GM19395 (cell line): ENCODE measurements at regions not wholly inside any gene's neighbourhood (a gene's known extent, or its start where the extent isn't known, plus 50 kb on each side); places are given as distances from the start of the nearest gene placed in this dataset.
A peak's percentile ranks its signal among the peaks of the same experiment; 100 is the strongest.

ENCODE experiments used
- ATAC-seq: cut with Tn5 transposase; IDR thresholded peaks from one replicate; pipeline ENCODE4 v1.9.1; 2021; ENCODE audit warnings: mild to moderate bottlenecking, moderate library complexity; ENCODE audit not compliant: unreplicated experiment

GRCh38 chr12:67426067-67426466 is 156.9 kb downstream of the CAND1 start:
- no peak for ATAC-seq

- no peak for ATAC-seq
Measured at GRCh38 chr12:67427336-67427735, 158.2 kb downstream of the CAND1 start.

- no peak for ATAC-seq
Measured at GRCh38 chr12:67428431-67428830, 159.3 kb downstream of the CAND1 start.

- no peak for ATAC-seq
Measured at GRCh38 chr12:67430708-67431335, 161.7 kb downstream of the CAND1 start.

GRCh38 chr12:67431411-67432020 is 162.4 kb downstream of the CAND1 start:
- no peak for ATAC-seq

DNA sequence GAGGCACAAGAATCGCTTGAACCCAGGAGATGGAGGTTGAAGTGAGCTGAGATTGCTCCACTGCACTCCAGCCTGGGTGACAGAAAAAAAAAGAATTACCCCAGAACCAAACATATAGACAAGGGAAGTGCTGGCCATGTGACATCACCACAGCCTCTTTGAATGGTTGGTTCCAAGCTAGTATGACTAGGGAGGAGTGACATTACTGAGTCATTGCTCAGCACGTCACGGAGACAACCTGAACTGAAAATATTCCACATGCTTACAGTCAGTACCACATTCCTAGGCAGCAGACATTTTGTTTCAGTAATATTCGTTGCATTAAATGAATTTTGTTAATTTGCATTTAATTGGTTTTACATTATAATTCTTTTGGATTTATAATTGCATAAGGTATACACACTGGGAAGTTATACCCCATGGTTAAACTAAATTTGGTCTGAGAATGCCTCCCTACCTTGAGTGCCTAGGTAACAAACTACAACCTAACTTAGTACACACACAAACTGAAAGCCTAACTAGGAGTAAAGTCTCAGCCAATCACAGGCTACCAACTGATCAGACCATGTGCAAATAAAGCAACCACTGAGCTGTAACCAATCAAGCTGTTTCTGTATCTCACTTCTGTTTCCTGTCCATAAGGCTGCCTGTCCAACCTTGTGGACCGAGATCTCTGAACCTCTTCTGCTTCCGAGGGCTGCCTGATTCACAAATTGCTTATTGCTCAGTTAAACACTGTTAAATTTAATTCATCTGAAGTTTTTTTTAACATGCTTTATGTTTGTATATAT is 164.4 kb downstream of the CAND1 start:
- ATAC-seq: peak; percentile 90

DNA sequence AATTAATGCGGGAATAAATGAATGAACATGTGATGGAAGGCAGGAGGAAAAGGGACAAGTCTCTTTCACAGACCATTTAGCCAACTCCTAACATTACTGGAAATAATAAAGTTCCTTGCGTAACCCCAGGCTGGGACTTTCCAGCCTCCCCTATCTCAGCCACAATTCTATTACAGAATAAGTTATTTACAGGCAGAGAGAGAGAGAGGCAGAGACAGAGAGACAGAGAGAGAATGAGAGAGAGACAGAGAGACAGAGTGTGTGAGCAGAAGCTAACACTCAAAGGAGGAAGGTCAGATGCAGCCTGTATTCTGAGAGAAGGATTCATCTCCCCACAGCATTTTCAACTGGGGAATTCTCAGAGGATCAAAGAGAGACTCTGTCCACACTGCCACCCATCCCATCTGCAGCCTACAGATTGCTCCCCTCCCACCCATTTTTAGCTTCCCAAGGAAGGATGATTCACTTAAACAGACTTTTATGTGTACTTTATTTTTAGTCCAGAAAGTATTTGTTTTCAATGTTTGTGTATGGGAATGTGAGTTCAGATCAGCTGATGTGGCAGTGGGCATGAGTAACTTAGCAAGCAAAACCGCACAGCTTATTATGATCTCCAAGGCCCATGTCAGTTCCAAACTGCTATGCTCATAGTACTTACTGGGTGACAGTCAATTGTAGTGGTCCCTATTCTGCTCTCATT is 165.7 kb downstream of the CAND1 start:
- no peak for ATAC-seq

GRCh38 chr12:67436230-67436629 is 167.1 kb downstream of the CAND1 start:
- ATAC-seq: no peak

DNA sequence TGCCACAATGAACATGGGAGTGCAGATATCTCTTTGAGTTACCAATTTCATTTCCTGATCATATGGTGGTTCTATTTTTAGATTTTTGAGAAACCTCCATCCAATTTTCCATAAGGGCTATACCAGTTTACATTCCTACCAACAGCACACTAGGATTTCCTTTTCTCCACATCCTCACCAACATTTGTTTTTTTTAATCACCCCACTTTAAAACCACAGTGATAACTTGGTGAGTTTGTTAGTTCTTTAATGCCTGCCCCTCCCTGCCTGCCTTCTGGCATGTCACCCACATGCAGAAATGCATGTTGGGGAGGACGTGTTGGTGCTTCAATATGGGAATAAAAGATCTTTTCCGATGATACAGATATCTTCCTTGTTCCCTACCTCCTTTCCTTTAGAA is 167.9 kb downstream of the CAND1 start:
- no peak for ATAC-seq

DNA sequence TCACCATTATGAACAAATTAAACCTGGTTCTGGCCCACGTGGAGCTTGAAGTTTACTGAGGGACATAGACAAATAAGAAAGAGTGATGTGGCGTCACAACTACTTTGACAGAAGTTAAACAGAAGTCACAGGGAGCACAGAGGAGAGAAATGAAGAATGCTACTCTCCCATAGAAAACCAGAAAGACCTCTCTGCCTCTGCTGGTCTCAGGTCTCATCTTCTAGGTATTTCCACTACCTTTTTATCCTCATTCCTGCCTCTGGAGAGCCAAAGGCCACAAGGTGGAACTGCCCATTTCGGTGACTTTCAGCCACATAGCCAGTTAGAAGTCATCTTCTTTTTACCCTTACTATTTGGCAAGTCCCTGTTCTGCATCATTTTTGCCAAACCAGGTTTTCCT is 170.5 kb downstream of the CAND1 start:
- ATAC-seq: no peak

DNA sequence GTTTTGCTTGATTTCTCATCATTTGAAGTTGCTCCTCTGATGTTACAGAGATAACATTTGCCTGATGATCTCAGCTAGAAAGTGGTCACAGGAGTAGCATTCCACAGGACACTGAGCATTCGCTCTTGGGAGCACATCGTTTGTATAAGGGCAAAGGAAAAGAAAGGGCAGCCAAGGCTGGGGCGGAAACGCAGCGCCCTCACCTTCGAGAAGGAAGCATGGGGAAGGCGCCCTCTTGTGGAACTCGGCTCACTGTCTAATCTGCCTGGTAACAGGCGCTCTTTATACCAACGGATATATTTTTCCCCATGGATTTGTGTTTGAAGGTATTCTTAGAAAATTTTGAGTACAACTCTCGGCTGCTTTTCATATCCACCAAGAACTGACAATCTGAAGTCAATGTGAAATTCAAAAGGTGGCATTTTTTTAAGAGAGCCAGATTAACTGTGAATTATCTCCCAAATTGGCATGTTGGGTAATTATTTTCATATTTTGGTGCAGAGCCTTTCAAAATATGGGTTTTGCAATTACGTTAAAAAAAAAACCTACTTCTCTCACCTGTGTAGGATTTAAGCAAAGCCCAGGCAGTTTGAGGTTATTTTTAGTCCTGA is 172.7 kb downstream of the CAND1 start:
- peak; percentile 96 for ATAC-seq

DNA sequence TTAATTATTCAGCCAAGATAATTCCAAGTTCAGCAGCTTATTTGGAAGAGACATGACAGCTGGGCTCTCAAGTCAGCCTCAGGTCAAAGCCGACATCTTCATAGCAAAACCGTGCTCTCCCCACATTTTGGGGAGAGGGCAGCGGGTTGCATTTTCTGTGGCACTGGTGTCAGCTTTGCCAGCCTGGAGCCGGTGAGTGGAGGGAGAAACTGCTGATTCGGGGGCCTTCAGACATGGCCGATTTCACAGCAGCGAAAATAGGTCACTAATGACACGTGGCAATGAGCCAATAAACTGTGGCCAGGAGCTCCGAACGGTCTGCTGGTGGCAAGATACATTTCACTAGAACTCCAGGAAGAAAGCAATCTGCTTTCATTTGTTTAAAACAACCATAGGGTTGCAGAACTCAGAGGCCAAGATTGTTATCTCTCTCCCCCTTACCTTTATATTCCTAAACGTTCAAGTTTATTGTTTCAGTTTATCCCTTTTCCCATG is 173.2 kb downstream of the CAND1 start:
- ATAC-seq: no peak

DNA sequence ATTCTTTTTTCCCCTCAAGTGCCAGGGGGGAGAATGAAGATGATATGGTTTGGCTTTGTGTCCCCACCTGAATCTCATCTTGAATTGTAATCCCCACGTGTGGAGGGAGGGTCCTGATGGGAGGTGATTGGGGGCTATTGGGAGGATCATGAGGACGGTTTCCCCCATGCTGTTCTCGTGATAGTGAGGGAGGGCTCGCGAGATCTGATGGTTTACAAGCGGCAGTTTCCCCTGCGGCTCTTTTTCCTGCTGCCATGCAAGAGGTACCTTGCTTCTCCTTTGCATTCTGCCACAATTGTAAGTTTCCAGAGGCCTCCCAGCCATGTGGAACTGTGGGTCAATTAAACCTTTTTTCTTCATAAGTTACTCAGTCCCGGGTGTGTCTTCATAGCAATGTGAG is 173.7 kb downstream of the CAND1 start:
- no peak for ATAC-seq

GRCh38 chr12:67444542-67444941 is 175.4 kb downstream of the CAND1 start:
- ATAC-seq: no peak

DNA sequence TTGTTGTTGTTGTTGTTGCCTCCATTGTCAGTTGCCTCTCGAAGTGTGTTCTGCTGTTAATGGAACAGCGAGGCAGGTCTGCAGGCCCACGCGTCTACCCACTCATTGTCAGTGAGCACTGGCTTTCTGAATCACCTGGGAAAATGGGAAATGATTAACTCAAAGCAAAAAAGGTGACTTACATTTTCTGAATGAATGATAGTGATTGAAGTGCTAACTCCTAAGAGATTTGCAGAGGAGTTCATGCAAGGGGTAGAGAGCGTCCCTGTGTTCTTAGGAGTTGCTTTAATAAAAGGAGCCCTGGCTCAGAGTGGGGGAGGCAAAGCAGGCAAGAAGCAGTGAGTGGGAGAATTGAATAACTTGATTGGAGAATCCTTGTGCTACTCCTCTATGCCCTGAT is 177.6 kb downstream of the CAND1 start:
- no peak for ATAC-seq

- no peak for ATAC-seq
Measured at GRCh38 chr12:67447180-67447579, 178.0 kb downstream of the CAND1 start.

DNA sequence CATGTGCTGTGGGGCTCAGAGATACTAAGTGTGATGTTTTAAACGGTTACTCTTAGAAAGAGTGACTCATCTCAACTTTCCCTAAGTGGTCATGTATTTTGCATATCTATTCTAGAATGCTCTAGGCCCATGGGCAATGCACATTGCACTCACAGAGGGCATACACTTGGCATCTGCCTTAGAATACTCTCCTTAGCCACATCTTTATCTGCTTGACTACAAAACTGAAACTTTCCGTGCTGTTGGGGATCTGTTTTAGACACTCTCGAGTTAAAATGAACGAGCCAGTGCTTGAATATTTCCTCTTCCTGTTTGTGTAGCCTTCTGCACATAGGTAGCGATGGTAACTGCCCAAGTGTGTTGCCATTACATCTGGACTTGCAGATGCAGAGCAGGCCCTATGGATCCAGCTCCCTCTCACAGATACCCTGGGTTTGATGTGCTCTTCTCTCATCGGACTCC is 180.5 kb downstream of the CAND1 start:
- peak; percentile 77 for ATAC-seq

DNA sequence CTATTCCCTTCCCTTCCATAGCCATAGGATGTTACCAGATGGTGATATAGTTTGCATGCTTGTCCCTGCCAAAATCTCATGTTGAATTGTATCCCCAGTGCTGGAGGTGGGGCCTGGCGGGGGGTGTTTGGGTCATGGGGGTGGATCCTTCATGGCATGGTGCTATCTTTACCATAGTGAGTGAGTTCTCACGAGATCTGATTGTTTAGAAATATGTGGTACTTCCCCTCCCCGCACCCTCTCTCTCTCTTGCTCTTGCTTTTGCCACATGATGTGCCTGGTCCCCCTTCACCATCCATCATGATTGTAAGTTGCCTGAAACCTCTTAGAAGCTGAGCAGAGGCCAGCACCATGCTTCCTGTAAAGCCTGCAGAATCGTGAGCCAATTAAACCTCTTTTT is 181.3 kb downstream of the CAND1 start:
- ATAC-seq: no peak

DNA sequence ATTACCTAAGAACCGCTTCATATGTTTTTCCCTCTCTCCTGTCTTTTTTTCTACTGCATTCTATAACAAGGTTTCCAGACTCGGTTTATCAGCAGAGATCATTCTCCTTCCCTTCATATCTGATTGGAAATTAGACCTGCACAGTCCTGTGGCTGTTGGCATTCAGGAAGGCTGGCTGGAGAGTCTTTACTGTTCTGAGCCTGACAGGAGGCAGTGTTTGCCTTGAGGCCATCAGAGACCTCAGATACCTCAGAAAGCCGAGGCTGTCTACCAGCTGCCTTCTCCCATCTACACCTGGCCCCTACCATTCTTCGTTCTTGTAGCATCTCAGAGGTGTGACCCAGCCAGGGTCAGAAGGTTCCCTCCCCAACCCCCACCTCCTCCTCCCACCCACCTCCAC is 182.0 kb downstream of the CAND1 start:
- no peak for ATAC-seq

DNA sequence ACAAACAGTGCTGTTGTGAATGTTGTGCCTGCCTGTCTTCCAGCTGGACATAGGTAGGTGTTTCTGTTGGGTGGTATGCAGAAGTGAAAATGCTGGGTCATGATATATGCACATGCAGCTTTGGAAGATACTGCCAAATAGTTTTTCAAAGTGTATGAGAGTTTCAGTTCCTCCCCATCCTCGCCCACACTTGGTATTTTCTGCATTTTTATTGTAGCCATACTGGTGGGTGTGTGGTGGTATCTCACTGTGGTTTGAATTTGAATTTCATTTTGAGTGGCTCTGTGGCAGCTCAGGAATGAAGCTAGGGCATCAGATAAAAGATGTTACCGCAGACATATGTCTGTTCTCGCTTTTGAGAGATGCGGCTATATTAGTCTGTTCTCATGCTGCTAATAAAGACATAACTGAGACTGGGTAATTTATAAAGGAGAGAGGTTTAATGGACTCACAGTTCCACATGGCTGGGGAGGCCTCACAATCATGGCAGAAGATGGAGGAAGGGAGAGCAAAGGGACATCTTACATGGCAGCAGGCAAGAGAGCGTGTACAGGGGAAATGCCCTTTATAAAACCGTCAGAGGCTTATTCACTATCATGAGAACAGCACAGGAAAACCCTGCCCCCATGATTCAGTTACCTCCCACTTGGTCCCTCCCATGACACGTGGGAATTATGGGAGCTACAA is 183.1 kb downstream of the CAND1 start:
- peak; percentile 66 for ATAC-seq
